ENCODE measurements at regions not wholly inside any gene's neighbourhood (a gene's known extent, or its start where the extent isn't known, plus 50 kb on each side); places are given as distances from the start of the nearest gene placed in this dataset.

DNA sequence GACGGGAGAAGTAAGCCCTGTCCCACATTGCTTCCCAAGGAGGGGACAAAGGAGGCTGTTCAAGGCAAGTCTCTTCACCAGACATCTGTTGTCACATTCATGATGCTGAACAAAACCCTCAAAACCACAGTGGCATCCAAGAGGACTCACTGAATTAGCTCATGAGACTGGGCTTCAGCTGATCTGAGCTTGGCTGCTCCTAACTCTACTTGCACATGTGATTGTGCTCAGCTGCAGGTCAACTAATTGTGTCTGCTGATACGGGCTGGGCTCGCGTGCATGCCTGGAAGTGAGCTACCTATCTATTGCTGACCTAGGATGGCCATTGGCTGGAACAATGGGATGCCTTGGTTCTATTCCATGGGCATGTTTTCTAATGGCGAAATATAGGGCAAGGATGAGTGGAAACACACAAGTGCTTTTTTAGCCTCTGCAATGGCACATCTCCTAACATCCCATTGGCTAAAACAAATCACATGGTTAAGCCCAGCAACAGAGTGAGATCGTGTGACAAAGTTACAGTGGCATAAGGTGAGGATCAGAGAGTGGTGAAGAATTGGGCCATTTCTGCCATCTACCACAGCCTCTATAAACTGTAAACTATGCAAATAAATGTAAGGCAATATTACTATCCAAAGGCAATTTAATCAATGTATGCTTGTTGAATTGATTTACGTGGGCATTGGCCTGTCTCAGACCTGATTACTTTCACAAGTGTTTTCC, 52.9 kb upstream of the CAPN13 start:
- H3K27me3 ChIP-seq (replicated peaks in 2 of 5; ENCODE audit: control insufficient read depth in 4 of 5, insufficient read depth in 5 of 5, low read length in 4 of 5): peaks cover 0 to 4% (median 0%) of the 10 kb centered on the region in 5 experiments
- no peak overlapping the region for H3K27ac ChIP-seq (ENCODE audit: insufficient read depth in 1 of 2, low read depth in 1 of 2, low read length in 2 of 2, poor library complexity in 1 of 2, severe bottlenecking in 2 of 2)
- H3K4me3 ChIP-seq (ENCODE audit: control insufficient read depth in 1 of 7, extremely low read depth in 1 of 7, insufficient read depth in 4 of 7, low read depth in 2 of 7, low read length in 6 of 7): no peak overlapping the region
- DNase-seq: no peak
- no peaks in the 10 kb centered on the region for H3K36me3 ChIP-seq (ENCODE audit: control insufficient read depth in 4 of 4, insufficient read depth in 4 of 4, low read length in 3 of 4)
- WGBS (ENCODE audit: insufficient coverage): 98% methylated on average over 5 of the region's 7 CpGs
- no peaks in the 10 kb centered on the region for H3K9me3 ChIP-seq (ENCODE audit: control extremely low read depth in 1 of 5, control insufficient read depth in 4 of 5, insufficient read depth in 2 of 5, low read depth in 1 of 5, low read length in 4 of 5)
- ChIA-PET POLR2A (no interaction called here), CTCF (interaction anchor here (0.7 to 8.2 kb wide), 9 partner anchors 34 to 569 kb away, joined by 3 to 105 read pairs (median 4); partner anchors contain the start of gene GALNT14)
- peaks cover 0 to under 1% (median 0%) of the 10 kb centered on the region in 4 experiments for H3K4me1 ChIP-seq (ENCODE audit: control extremely low read depth in 1 of 4, control insufficient read depth in 4 of 4, insufficient read depth in 4 of 4, low read length in 3 of 4)
